ENCODE measurements at regions not wholly inside any gene's neighbourhood (a gene's known extent, or its start where the extent isn't known, plus 50 kb on each side); places are given as distances from the start of the nearest gene placed in this dataset.

GRCh38 chr1:25047506-25048240 lies 117.6 kb upstream of the RUNX3 start:
- 91% methylated on average over 11 of the region's 11 CpGs for WGBS (ENCODE audit: insufficient coverage)
- H3K9ac ChIP-seq (ENCODE audit: insufficient read depth, low read length, poor library complexity, severe bottlenecking) = no peak overlapping the region
- no peaks in the 10 kb centered on the region for H3K27me3 ChIP-seq (ENCODE audit: control insufficient read depth in 2 of 2, insufficient read depth in 2 of 2, low read length in 2 of 2)
- H3K79me2 ChIP-seq (ENCODE audit: insufficient read depth, low read length) = no peaks in the 10 kb centered on the region
- H3K27ac ChIP-seq (ENCODE audit: low read depth in 1 of 2, low read length in 2 of 2) = no peak overlapping the region
- TF ChIP-seq CTCF (IDR thresholded peaks at IDR 0.05) = no peak
- H3K4me1 ChIP-seq (ENCODE audit: control insufficient read depth in 1 of 2, insufficient read depth in 2 of 2, low read length in 2 of 2) = no peaks in the 10 kb centered on the region
- Mint-ChIP-seq H3K27me3 (ENCODE audit: low read depth in 3 of 3) (peaks cover 5 to 12% (median 7%) of the 10 kb centered on the region in 3 donors), H3K4me1 (peaks cover 3% of the 10 kb centered on the region), H3K36me3 (no peaks in the 10 kb centered on the region), H3K4me3 (no peak overlapping the region), H3K9me3 (peaks cover 0 to 9% (median 4%) of the 10 kb centered on the region in 7 donors), H3K27ac (no peak overlapping the region)
- peaks cover 0 to 7% of the 10 kb centered on the region in 2 donors for H3K9me3 ChIP-seq (replicated peaks in 1 of 2; ENCODE audit: control insufficient read depth in 1 of 2, insufficient read depth in 1 of 2, low read length in 2 of 2)
- H2AFZ ChIP-seq (ENCODE audit: insufficient read depth, low read depth, low read length, poor library complexity, severe bottlenecking) = no peak overlapping the region
- H3K4me2 ChIP-seq (replicated peaks; ENCODE audit: extremely low read depth, low read length, poor library complexity, severe bottlenecking) = no peak overlapping the region
- no peaks in the 10 kb centered on the region for H3K36me3 ChIP-seq (replicated peaks in 1 of 2; ENCODE audit: control insufficient read depth in 1 of 2, insufficient read depth in 2 of 2, low read length in 2 of 2)
- intact Hi-C loops (cut with micrococcal nuclease) = loop anchor here in 1 of 2 donors (5.0 to 10.0 kb wide), 2 partner anchors 57 to 200 kb away; no protein-coding TSS in a partner anchor
- H3K4me3 ChIP-seq (replicated peaks in 1 of 3; ENCODE audit: low read depth in 2 of 3, low read length in 3 of 3) = no peak overlapping the region
- H4K20me1 ChIP-seq (ENCODE audit: insufficient read depth, low read length) = no peaks in the 10 kb centered on the region
- DNase-seq = no peak

DNA sequence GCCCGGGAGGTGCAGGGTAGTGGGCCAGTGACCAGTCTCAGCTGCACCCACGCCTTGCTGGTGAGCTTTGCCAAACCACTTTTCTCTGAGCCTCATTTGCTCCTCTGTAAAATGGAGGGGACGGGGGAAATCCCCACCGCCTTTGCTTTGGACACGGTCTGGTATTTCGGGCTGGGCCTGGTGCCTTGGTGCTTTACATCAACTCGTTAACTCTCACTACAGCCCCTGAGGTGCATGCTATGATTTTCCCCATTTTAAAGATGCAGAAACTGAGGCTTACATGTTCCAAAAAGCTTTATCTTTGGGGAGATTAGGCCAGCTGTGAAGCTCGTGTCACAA lies 116.1 kb upstream of the RUNX3 start:
- H3K27ac Mint-ChIP-seq = no peak overlapping the region
- H3K27ac ChIP-seq (ENCODE audit: low read depth in 1 of 2, low read length in 2 of 2) = no peak overlapping the region
- no peaks in the 10 kb centered on the region for H3K4me1 ChIP-seq (ENCODE audit: control insufficient read depth in 1 of 2, insufficient read depth in 2 of 2, low read length in 2 of 2)
- H3K9ac ChIP-seq (ENCODE audit: insufficient read depth, low read length, poor library complexity, severe bottlenecking) = no peak overlapping the region
- H3K9me3 ChIP-seq (replicated peaks in 1 of 2; ENCODE audit: control insufficient read depth in 1 of 2, insufficient read depth in 1 of 2, low read length in 2 of 2) = peaks cover 0 to 7% of the 10 kb centered on the region in 2 donors
- H2AFZ ChIP-seq (ENCODE audit: insufficient read depth, low read depth, low read length, poor library complexity, severe bottlenecking) = no peak overlapping the region
- 95% methylated on average over 4 of the region's 8 CpGs for WGBS (ENCODE audit: insufficient coverage)
- H3K36me3 ChIP-seq (replicated peaks in 1 of 2; ENCODE audit: control insufficient read depth in 1 of 2, insufficient read depth in 2 of 2, low read length in 2 of 2) = no peaks in the 10 kb centered on the region
- TF ChIP-seq CTCF (IDR thresholded peaks at IDR 0.05) = no peak
- no peaks in the 10 kb centered on the region for H4K20me1 ChIP-seq (ENCODE audit: insufficient read depth, low read length)
- no peak overlapping the region for H3K4me2 ChIP-seq (replicated peaks; ENCODE audit: extremely low read depth, low read length, poor library complexity, severe bottlenecking)
- no peaks in the 10 kb centered on the region for H3K27me3 ChIP-seq (ENCODE audit: control insufficient read depth in 2 of 2, insufficient read depth in 2 of 2, low read length in 2 of 2)
- H3K4me1 Mint-ChIP-seq = peaks cover 3% of the 10 kb centered on the region
- no peak for DNase-seq
- no peak overlapping the region for H3K4me3 Mint-ChIP-seq
- H3K79me2 ChIP-seq (ENCODE audit: insufficient read depth, low read length) = no peaks in the 10 kb centered on the region
- peaks cover 0 to 9% (median 4%) of the 10 kb centered on the region in 7 donors for H3K9me3 Mint-ChIP-seq
- H3K4me3 ChIP-seq (replicated peaks in 1 of 3; ENCODE audit: low read depth in 2 of 3, low read length in 3 of 3) = no peak overlapping the region
- H3K36me3 Mint-ChIP-seq = no peaks in the 10 kb centered on the region
- H3K27me3 Mint-ChIP-seq (ENCODE audit: low read depth in 3 of 3) = peaks cover 5 to 12% (median 8%) of the 10 kb centered on the region in 3 donors
- intact Hi-C loops (cut with micrococcal nuclease) = loop anchor here in 1 of 2 donors (5.0 to 10.0 kb wide), 2 partner anchors 59 to 199 kb away; no protein-coding TSS in a partner anchor
